Neural crest cell (in vitro differentiated cells): ENCODE measurements at regions not wholly inside any gene's neighbourhood (a gene's known extent, or its start where the extent isn't known, plus 50 kb on each side); places are given as distances from the start of the nearest gene placed in this dataset.
"Not testable (repeated sequence)": the region's sequence is repeated elsewhere in the genome, so short reads cannot be mapped to it uniquely, and the experiment has no call there.

Source experiments
- DNase-seq: peaks from one replicate; pipeline ENCODE4 v3.0.0; 2021; ENCODE audit warnings: low read depth, mixed read lengths, low spot score
- H3K27ac Mint-ChIP-seq: one replicate; pipeline ENCODE4 v1.8.0; 2021; ENCODE audit warnings: mild to moderate bottlenecking, mixed read lengths; ENCODE audit not compliant: unreplicated experiment
- H3K27me3 Mint-ChIP-seq: 2 replicates; pipeline ENCODE4 v1.8.0; 2021; ENCODE audit warnings: low read depth, mild to moderate bottlenecking, mixed read lengths
- H3K36me3 Mint-ChIP-seq: 2 replicates; pipeline ENCODE4 v1.8.0; 2021; ENCODE audit warnings: low read depth, mild to moderate bottlenecking, mixed read lengths
- H3K4me1 Mint-ChIP-seq: 2 replicates; pipeline ENCODE4 v1.8.0; 2021; ENCODE audit warnings: mixed read lengths
- H3K4me3 Mint-ChIP-seq: one replicate; pipeline ENCODE4 v1.8.0; 2021; ENCODE audit warnings: mild to moderate bottlenecking, mixed read lengths
- H3K9me3 Mint-ChIP-seq: 2 replicates; pipeline ENCODE4 v1.8.0; 2021; ENCODE audit warnings: mixed read lengths
- CTCF ChIP-seq: fragments of 200-600 bp; sonication (generic); conservative IDR thresholded peaks from 2 replicates; pipeline ENCODE4 v1.5.0; 2021; ENCODE audit warnings: antibody characterized with exemption, mild to moderate bottlenecking

- H3K4me3 Mint-ChIP-seq, result no peak overlapping the region
- H3K27ac Mint-ChIP-seq, result no peak overlapping the region
- no peaks in the 10 kb centered on the region for H3K4me1 Mint-ChIP-seq
- H3K36me3 Mint-ChIP-seq, result no peaks in the 10 kb centered on the region
- peaks cover 2% of the 10 kb centered on the region for H3K9me3 Mint-ChIP-seq
- no peak for DNase-seq
- peaks cover 5% of the 10 kb centered on the region for H3K27me3 Mint-ChIP-seq
- TF ChIP-seq CTCF, result no peak
Observed at GRCh38 chr6:86042214-86042613, 399.5 kb upstream of the SYNCRIP start.

- TF ChIP-seq CTCF, result no peak
- Mint-ChIP-seq H3K9me3 (no peaks in the 10 kb centered on the region), H3K4me3 (no peak overlapping the region), H3K27ac (no peak overlapping the region), H3K36me3 (no peaks in the 10 kb centered on the region), H3K4me1 (peaks cover 6% of the 10 kb centered on the region), H3K27me3 (no peaks in the 10 kb centered on the region)
- no peak for DNase-seq
Observed at GRCh38 chr6:86031713-86032112, 389.0 kb upstream of the SYNCRIP start.

GRCh38 chr6:86030875-86031274, 388.2 kb upstream of the SYNCRIP start:
- no peaks in the 10 kb centered on the region for H3K9me3 Mint-ChIP-seq
- no peaks in the 10 kb centered on the region for H3K27me3 Mint-ChIP-seq
- no peak overlapping the region for H3K27ac Mint-ChIP-seq
- no peak for TF ChIP-seq CTCF
- no peak overlapping the region for H3K4me3 Mint-ChIP-seq
- no peak for DNase-seq
- H3K36me3 Mint-ChIP-seq, result no peaks in the 10 kb centered on the region
- H3K4me1 Mint-ChIP-seq, result peaks cover 6% of the 10 kb centered on the region

GRCh38 chr6:86028776-86029175, 386.1 kb upstream of the SYNCRIP start:
- no peak for DNase-seq
- Mint-ChIP-seq H3K36me3 (no peaks in the 10 kb centered on the region), H3K4me3 (no peak overlapping the region), H3K27me3 (no peaks in the 10 kb centered on the region), H3K9me3 (no peaks in the 10 kb centered on the region), H3K4me1 (peaks cover 6% of the 10 kb centered on the region), H3K27ac (no peak overlapping the region)
- TF ChIP-seq CTCF, result no peak

GRCh38 chr6:86026890-86027289, 384.2 kb upstream of the SYNCRIP start:
- H3K27ac Mint-ChIP-seq, H3K27me3 Mint-ChIP-seq, H3K36me3 Mint-ChIP-seq, H3K9me3 Mint-ChIP-seq, DNase-seq, H3K4me1 Mint-ChIP-seq, H3K4me3 Mint-ChIP-seq: not testable (repeated sequence)

GRCh38 chr6:86017236-86017635, 374.6 kb upstream of the SYNCRIP start:
- H3K27me3 Mint-ChIP-seq, result no peaks in the 10 kb centered on the region
- no peak for TF ChIP-seq CTCF
- H3K36me3 Mint-ChIP-seq, result no peaks in the 10 kb centered on the region
- no peak overlapping the region for H3K4me3 Mint-ChIP-seq
- H3K4me1 Mint-ChIP-seq, result no peaks in the 10 kb centered on the region
- no peak for DNase-seq
- H3K27ac Mint-ChIP-seq, result no peak overlapping the region
- no peaks in the 10 kb centered on the region for H3K9me3 Mint-ChIP-seq
